Smooth muscle cell of the brain vasculature (primary cell): ENCODE measurements at regions not wholly inside any gene's neighbourhood (a gene's known extent, or its start where the extent isn't known, plus 50 kb on each side); places are given as distances from the start of the nearest gene placed in this dataset.

Source experiments
- DNase-seq: peaks from one replicate; pipeline ENCODE4 v3.0.0-alpha.2; 2012; ENCODE audit warnings: low read depth, low spot score

DNA sequence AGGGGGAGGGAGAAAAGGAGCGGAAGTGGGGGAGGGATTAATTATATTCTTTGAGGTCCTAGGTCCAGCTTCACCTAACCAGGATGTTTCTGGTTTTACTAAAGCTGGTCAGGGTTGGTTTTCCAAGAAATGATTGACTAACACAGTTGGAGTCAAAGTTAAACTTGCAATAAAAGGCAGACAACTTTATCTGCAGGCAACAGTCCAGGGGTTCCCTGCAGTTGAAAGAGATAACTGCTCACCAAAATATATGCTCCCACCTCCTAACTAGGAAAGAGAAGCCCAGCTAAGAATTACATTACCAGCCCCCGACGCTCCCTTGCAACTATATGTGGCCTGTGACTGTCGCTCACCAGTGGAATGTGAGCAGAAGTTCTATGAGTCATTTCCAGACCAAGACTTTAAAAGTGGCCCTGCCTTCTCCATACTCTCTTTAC, 140.0 kb upstream of the PKDCC start:
- DNase-seq: no peak

DNA sequence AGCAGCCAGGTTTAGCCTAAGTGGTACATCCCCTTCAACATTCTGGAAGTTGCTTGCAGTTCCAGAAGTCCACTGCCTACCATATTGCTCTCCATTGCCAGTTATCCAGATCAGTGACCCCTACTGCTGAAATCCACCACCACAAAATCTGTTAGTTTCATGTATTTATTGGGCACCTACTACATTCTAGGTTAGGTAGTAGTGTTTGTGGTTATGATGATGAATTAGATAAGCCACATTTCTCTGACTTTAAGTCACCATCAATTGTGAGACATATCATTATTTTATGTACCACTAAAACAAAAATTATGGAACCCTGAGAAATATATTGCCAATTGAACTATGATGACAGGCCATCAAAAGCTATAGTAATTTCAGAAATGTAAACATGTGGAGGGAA, 139.5 kb upstream of the PKDCC start:
- DNase-seq: no peak

DNA sequence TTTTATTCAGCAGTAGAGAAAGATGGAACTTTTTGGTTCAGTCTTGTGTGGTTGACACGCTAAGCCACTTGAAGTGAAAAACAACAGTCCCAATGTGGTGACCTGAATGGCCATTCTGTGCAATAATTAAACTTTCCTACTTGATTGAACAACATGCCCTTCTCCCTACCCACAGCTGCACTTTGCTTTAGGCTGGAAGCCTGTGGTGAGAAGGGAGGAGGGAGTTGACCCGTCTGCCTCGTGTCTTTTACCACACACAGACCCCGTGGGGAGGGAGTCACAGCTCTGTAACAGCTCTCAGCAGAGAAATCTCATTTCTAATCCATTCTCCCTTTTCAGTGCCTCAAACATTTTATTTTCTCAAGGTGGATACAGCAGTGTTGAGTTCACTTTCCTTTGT, 138.2 kb upstream of the PKDCC start:
- no peak for DNase-seq

DNA sequence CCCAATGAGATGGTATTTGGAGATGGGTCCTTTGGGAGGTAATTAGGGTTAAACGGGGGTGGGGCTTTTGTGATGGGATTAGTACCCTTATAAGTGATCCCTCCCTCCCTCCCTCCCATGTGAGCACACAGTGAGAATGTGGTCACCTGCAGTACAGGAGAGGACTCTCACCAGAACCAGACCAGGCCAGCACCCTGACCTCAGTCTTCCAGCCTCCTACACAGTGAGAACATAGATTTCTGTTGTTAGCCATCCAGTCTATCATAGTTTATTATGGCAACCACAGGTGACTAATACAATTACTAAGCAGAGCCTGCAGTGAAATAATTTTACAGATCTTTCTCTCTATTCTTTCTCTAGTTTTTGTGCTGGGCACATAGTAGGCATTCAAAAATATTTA, 137.7 kb upstream of the PKDCC start:
- DNase-seq: no peak

- DNase-seq: no peak
Measured at GRCh38 chr2:41911033-41911432, 136.8 kb upstream of the PKDCC start.

DNA sequence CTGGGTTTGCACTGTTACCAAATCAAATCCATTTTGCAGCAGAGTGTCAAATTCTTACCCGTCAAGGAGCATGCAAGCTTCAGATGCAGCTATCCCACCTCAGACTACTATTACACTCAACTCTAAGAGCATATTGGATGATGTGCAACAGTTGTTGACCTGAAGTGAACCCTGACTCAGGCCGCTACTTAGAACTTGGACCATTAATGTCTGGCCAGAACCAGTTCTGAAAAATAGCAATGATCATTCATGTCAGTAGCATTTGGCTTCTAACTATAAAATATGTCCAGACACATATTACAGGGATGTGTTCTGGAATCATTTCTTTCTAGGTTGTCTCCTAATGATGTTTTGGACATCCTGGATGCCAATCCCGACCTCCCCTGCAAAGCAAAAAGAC, 135.5 kb upstream of the PKDCC start:
- no peak for DNase-seq

DNA sequence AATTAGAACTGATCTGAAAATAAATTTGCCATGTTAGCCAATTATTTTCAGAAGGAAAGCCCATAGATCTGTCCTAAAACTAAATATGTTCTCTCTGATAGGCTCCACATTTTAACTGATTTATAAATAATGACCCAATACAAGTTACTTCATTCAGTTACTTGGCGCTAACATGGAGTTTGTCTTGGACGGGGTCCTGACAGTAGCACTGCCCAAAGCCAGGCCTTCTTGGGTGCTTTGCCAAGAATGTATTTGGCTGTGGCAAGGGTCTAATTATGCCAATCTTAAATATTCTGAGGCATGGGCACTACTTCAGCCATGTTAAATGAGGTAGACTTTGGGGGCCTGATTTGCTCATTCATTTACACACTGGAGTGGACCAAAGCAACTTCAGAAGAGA, 135.0 kb upstream of the PKDCC start:
- DNase-seq: no peak

DNA sequence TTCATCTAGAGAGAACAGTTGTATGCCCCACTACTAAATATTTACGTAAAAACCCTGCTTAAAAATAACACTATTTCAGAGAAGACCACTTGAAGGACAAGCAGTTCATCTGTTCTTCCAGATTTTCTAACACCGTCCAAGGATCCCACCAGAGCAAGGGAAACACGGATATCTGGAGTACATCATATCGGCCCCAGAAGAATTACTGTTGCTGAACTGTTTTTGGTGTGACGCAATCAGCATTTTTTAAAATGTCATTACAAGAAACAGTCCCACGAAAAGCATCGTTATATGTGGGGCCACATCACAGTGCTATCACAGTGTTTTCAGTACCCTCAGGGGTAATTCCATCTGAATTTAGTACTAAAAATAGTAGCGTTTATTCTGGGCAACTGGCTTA, 134.5 kb upstream of the PKDCC start:
- DNase-seq: no peak

GRCh38 chr2:41913921-41914609, 133.8 kb upstream of the PKDCC start:
- no peak for DNase-seq

- no peak for DNase-seq
Measured at GRCh38 chr2:41914936-41915335, 132.9 kb upstream of the PKDCC start.

GRCh38 chr2:41916177-41916576, 131.6 kb upstream of the PKDCC start:
- DNase-seq: no peak

GRCh38 chr2:41917587-41917986, 130.2 kb upstream of the PKDCC start:
- DNase-seq: no peak

- no peak for DNase-seq
Measured at GRCh38 chr2:41919135-41919534, 128.7 kb upstream of the PKDCC start.

DNA sequence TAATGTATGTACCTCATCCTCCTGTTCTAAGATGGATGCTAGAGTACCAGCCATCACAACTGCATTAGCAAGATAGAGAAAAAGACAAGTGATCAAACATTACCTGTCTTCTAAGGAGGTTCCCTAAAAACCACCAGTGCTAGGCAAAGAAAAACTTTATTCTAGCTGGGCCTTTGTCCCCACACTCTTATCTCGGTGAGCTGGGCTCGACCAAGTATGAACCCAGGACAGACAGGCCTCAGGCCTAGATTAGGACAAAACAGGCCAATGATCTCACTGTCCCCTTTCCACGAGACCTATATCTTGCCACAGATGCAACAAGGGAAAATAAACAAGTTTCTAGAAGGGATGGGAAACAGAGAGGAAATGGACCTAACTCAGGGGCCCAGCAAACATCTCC, 127.6 kb upstream of the PKDCC start:
- DNase-seq: no peak

GRCh38 chr2:41920812-41921211, 127.0 kb upstream of the PKDCC start:
- no peak for DNase-seq

DNA sequence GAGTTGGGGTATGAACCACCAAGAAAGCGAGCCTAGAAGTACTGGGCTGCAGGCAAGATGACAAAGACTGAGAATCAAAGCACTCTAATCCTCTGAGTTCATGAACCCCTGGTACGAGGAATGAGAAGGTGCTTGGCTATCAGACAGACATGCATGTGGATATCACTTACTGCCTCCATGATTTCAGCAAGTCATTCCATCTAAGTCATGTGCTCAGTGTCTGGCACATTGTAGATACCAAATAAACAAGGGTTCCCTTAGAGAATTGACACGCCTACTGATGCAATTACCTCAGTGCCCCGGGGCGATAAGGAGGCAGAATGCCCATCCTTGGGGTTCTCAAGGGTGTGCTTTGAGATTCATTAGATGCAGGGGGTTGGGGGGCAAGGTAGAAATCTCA, 125.6 kb upstream of the PKDCC start:
- no peak for DNase-seq

- DNase-seq: no peak
Measured at GRCh38 chr2:41923156-41923786, 124.5 kb upstream of the PKDCC start.

DNA sequence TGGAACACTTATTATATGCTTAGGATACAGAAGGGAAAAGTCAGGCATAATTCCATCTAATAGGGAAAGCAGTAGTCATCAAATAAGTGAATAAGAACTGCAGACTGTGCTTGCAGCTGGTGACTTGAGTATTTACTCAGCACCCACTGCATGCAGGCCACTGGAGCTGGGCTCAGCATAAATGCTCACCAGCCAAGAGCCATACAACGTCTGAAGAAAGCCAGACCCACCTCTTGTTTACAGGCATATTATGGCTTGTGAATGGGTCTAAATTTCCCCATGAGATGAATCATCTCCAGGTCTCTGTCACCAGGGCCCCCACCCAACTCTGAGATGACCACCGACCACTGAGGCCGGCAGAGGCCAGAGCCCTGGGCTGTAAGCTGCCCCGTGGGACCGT, 123.8 kb upstream of the PKDCC start:
- no peak for DNase-seq

DNA sequence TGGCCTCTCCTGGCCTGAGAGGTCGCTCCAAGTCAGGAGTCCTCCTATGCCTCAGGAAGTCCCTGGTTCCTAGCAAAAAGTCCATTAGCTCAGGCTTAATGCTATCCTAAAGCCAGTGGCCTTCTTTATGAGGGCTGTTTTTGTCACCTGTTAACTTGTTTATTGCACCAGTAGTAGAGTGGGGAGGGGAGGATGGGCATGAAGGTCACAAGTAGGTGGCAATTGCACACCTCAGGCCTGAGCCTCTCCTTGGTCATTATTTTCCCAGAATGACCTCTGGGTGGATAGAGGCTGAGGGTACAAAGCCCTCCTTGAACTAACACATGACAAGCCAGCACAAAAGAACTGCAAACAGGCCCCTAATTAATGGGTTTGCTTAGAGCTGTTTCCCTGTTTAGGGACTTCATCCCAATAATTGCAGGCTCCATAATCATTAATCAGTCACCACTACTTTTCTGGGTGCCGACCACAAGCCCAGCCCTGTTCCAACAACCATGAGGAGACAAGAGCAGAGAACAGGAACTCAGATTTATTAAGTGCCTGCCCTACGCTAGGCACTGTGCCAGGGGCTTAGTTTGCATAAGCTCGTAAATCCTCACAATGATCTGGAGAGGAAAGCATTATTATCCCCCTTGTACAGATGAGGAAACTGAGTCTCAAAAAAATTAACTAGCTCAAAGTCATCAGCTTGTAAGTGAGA, 123.0 kb upstream of the PKDCC start:
- DNase-seq: no peak

- DNase-seq: no peak
Measured at GRCh38 chr2:41925712-41926111, 122.1 kb upstream of the PKDCC start.

- no peak for DNase-seq
Measured at GRCh38 chr2:41926614-41927580, 120.9 kb upstream of the PKDCC start.
